ENCODE measurements at regions not wholly inside any gene's neighbourhood (a gene's known extent, or its start where the extent isn't known, plus 50 kb on each side); places are given as distances from the start of the nearest gene placed in this dataset.

DNA sequence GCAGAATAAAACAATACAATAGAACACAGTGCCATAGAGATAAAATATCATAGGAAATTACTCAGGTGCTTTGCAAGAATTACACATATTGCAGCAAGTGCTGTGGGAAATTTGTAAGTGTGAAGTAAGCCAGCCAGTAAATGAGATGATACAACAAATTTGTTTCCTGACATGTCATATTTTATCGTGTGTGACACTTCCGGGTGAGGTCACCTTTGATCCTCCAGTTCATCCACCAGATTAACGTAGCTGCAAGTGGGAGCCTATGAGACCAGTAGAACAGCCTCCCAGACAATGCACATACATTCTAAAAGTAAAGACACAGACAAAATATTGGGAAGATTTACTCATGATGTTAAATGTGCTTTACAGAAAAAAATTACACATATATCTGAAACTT is 72.2 kb downstream of the PRDM9 start:
- TF ChIP-seq, protein P1, sequence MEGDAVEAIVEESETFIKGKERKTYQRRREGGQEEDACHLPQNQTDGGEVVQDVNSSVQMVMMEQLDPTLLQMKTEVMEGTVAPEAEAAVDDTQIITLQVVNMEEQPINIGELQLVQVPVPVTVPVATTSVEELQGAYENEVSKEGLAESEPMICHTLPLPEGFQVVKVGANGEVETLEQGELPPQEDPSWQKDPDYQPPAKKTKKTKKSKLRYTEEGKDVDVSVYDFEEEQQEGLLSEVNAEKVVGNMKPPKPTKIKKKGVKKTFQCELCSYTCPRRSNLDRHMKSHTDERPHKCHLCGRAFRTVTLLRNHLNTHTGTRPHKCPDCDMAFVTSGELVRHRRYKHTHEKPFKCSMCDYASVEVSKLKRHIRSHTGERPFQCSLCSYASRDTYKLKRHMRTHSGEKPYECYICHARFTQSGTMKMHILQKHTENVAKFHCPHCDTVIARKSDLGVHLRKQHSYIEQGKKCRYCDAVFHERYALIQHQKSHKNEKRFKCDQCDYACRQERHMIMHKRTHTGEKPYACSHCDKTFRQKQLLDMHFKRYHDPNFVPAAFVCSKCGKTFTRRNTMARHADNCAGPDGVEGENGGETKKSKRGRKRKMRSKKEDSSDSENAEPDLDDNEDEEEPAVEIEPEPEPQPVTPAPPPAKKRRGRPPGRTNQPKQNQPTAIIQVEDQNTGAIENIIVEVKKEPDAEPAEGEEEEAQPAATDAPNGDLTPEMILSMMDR (IDR thresholded peaks at IDR 0.05; ENCODE audit: low read depth, low read length), result no peak
- no peak overlapping the region for H3K4me3 ChIP-seq (ENCODE audit: low read depth, low read length)
- DNase-seq (ENCODE audit: low read depth), result no peak

DNA sequence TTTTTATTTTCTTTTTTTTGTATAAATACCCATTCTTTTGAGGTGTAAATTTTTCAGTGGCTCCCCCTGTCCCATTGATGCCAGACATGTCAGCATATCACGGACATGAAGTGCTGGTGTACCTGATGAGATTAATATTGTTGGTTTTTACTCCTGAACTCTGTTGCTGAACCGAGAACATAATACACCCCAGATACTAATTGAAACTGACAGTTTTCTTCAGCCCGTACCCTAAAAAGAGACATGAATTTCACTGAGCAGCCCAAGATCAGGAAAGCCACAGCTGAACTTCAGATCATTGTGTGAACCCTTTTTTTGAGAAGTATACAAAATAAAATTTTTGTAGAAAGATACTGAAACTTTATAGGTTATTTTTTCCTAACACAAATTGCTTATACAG is 75.7 kb downstream of the PRDM9 start:
- TF ChIP-seq, protein P1 (IDR thresholded peaks at IDR 0.05; ENCODE audit: low read depth, low read length), result no peak
- DNase-seq (ENCODE audit: low read depth), result no peak
- no peak overlapping the region for H3K4me3 ChIP-seq (ENCODE audit: low read depth, low read length)

DNA sequence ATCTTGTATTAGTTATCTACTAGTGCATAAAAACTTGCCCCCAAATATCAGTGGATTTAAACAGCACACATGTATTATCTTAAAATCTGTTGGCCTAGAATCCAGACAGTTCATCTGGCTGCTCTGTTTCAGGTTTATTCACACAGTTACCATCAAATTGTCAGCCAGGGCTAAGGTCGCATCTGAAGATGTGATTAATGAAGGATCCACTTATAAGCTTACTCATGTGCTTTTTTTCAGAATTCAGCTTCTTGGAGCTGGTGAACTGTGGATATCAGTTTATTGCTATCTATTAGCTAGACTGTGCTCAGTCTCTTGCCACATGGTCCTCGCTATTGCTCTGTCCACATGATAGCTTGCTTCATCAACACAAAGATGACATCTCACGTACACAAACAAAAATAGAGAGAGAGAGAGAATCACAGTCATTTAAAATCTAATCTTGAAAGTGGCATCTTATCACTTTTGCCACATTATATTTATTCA is 81.5 kb downstream of the PRDM9 start:
- DNase-seq (ENCODE audit: low read depth), result no peak
- TF ChIP-seq, protein P1 (IDR thresholded peaks at IDR 0.05; ENCODE audit: low read depth, low read length), result no peak
- no peak overlapping the region for H3K4me3 ChIP-seq (ENCODE audit: low read depth, low read length)

DNA sequence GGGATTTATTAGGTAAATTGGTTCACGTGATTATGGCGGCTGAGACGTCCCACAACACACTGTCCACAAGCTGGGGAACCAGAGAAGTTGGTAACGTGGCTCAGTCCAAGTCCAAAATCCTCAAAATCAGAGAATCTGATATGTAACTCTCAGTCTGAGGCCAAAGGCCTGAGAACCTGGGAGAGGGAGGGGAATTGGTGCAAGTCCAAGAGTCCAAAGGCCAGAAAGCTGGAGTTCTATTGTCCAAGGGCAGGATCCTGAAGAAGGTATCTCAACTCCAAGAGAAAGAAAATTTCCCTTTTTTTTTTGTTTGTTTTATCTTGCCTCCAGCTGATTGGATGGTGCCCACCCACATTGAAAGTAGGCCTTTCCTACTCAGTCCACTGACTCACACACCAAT is 83.8 kb downstream of the PRDM9 start:
- H3K4me3 ChIP-seq (ENCODE audit: low read depth, low read length), result no peak overlapping the region
- DNase-seq (ENCODE audit: low read depth), result no peak
- TF ChIP-seq, protein P1 (IDR thresholded peaks at IDR 0.05; ENCODE audit: low read depth, low read length), result no peak
- TF ChIP-seq, protein P2, sequence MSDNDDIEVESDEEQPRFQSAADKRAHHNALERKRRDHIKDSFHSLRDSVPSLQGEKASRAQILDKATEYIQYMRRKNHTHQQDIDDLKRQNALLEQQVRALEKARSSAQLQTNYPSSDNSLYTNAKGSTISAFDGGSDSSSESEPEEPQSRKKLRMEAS (IDR thresholded peaks at IDR 0.05; ENCODE audit: low read depth, low read length), result no peak
- TF ChIP-seq POLR2A (IDR thresholded peaks at IDR 0.05; ENCODE audit: extremely low read depth, insufficient read length) (no peak), MYC (IDR thresholded peaks at IDR 0.05; ENCODE audit: low read depth, low read length) (no peak)

DNA sequence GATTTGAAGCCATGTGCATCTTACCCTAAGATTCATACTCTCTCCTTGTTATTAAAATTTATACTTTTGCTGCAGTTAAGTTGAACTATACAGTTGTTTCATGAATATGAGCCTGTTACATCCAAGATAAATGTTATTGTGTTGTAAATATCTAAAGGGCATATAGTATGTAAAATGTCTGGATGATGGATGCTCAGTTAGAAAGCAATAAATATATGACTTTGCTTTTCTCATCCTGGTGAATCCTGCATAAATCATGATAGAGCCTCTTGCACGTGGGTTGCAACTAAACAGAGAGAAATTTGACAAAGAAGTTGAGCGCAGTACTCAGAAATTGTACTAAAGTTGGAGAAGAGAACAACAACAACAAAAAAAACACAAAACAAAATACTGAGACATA is 99.5 kb downstream of the PRDM9 start:
- TF ChIP-seq POLR2A (IDR thresholded peaks at IDR 0.05; ENCODE audit: extremely low read depth, insufficient read length) (no peak), MYC (IDR thresholded peaks at IDR 0.05; ENCODE audit: low read depth, low read length) (no peak)
- TF ChIP-seq, protein P1 (IDR thresholded peaks at IDR 0.05; ENCODE audit: low read depth, low read length), result no peak
- TF ChIP-seq, protein P2 (IDR thresholded peaks at IDR 0.05; ENCODE audit: low read depth, low read length), result no peak
- no peak for DNase-seq (ENCODE audit: low read depth)
- H3K4me3 ChIP-seq (ENCODE audit: low read depth, low read length), result no peak overlapping the region

DNA sequence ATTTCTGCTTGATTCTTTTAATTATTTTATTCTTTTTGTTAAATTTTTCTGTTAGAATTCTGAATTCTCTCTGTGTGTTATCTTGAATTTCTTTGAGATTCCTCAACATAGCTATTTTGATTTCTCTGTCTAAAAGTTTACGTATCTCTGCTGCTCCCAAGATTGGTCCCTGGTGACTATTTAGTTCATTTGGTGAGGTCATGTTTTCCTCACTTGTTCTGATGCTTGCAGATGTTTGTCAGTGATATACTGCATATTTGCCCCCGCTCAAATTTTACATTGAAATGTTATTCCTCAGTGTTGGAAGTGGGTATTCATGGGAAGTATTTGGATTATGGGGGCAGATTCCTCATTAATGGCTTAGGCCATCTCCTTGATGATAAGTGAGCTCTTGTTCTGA is 105.3 kb downstream of the PRDM9 start:
- no peak overlapping the region for H3K4me3 ChIP-seq (ENCODE audit: low read depth, low read length)
- TF ChIP-seq, protein P1 (IDR thresholded peaks at IDR 0.05; ENCODE audit: low read depth, low read length), result no peak
- DNase-seq (ENCODE audit: low read depth), result no peak
